ENCODE measurements at regions not wholly inside any gene's neighbourhood (a gene's known extent, or its start where the extent isn't known, plus 50 kb on each side); places are given as distances from the start of the nearest gene placed in this dataset.

- no peak for DNase-seq
These were observed 903.9 kb upstream of the MAP3K7 start for GRCh38 chr6:91490671-91491301.

- no peak for DNase-seq
These were observed 901.0 kb upstream of the MAP3K7 start for GRCh38 chr6:91487696-91488392.

DNA sequence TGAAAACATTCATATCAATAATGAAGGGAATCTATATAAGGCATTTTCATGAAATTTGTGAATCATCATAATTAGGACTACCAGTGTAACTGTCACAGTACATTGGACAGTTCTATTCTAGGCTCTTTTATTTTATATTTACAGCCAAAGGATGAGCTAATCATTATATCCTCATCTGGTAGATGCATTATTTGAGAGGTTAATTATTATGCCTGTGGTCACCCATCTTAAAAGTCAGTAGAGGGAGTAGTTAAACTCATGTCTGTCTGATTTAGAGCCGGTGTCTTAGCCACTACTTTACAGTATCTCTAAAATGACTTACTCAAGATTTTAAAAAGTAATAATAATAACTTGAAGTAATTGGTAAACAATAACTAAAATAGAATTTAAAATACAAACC is 899.3 kb upstream of the MAP3K7 start:
- DNase-seq, result no peak

- no peak for DNase-seq
These were observed 898.2 kb upstream of the MAP3K7 start for GRCh38 chr6:91485047-91485446.

- no peak for DNase-seq
These were observed 896.7 kb upstream of the MAP3K7 start for GRCh38 chr6:91483415-91484105.

DNA sequence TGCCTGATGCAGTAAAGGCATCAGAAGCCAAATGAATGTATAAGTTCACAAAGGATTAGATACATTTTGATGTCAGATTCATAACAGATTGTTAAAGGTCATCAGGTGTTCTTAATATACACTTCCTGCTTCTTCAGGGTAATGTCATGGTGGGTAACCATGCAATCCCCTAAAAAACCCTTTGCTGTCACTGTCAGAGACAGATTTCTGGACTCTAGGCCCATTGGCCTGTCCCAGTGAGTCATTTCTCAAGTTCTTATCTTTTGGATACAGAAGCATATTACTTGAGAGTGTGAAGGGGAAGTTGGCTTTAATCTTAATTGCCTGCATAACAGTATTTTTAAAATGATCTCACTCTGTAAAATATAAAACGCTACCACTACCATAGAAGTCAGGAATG is 895.6 kb upstream of the MAP3K7 start:
- DNase-seq, result no peak

- DNase-seq, result no peak
These were observed 893.5 kb upstream of the MAP3K7 start for GRCh38 chr6:91480402-91480801.

GRCh38 chr6:91477688-91478087 is 890.8 kb upstream of the MAP3K7 start:
- no peak for DNase-seq

GRCh38 chr6:91476000-91476399 is 889.1 kb upstream of the MAP3K7 start:
- peak in 1 of 5 experiments; percentile 32 for DNase-seq

DNA sequence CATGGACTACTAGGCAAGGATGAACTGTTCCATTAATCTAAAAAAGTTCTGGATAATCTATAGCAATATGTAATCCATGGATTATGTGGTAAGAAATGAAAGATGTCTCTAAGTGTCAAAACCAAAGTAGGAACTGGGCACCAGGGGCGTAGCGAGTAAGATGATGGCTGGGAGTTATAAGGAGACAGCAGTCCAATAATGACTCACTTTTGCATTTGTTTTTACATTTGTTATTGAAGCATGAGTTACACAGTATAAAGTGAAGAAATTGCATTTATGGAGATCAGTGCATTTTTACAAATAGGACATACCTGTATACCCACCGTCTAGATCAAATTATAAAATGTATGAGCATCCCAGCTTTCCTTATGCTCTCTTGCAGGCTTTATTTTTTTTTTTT is 878.5 kb upstream of the MAP3K7 start:
- DNase-seq, result no peak

DNA sequence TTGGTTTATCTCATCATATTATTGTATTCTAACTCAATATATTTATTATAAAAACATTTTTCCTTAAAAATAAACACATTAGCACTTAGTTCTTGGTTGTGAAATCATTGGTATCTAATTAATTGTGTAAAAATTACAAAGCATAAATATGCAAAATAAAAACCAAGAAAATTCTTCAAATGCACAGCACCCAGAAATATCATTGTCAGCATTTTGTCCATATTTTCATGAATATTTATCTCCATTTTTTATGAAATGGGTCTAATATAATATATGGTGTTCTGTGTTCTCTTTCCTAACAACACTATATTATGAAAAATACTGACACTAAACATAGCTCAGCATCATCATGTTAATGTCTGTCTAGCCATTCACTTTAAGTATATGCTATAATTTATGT is 877.8 kb upstream of the MAP3K7 start:
- no peak for DNase-seq

- DNase-seq, result no peak
These were observed 877.3 kb upstream of the MAP3K7 start for GRCh38 chr6:91464201-91464600.

- DNase-seq, result no peak
These were observed 875.4 kb upstream of the MAP3K7 start for GRCh38 chr6:91462241-91462640.

GRCh38 chr6:91453224-91453878 is 866.5 kb upstream of the MAP3K7 start:
- no peak for DNase-seq

GRCh38 chr6:91449539-91449938 is 862.7 kb upstream of the MAP3K7 start:
- DNase-seq, result no peak

GRCh38 chr6:91447530-91448254 is 860.8 kb upstream of the MAP3K7 start:
- DNase-seq, result no peak

DNA sequence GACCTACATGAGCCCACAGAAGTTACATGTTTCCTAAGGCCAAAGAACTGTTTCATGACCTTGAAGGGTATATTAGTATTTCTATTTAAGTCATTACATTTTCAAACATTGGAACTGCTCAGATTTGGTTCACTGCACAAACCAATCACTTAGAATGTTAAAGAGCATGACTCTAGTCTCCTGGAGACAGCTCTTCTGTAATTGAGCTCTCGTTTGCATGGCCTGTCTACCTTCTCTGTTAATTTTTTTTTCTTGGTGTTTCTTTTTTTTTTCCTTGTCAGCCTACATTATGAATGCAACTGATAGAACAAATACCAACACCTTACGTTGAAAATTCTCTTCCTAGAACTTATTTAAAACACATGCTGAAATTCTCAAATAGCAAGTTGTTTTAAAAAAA is 860.2 kb upstream of the MAP3K7 start:
- DNase-seq, result no peak

GRCh38 chr6:91443405-91443804 is 856.5 kb upstream of the MAP3K7 start:
- DNase-seq, result no peak

DNA sequence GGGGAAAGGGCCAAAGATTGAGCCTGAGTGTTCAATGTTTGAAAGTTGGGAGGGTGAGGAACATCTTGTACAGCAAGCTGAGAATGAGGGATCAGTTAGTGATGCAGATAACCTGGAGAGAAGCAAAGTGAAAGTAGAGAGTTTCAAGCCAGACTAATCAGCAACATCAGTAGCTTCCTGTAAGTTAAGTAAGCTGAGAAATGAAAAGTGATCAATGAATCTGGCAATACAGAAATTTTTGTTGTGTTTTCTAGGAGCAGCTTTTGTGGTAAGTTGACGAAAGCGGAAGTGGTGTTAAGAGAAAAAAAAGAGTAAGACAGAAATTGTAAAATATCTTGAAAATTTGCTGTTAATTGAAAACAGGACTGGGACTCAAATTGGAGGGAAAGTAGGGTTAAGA is 855.5 kb upstream of the MAP3K7 start:
- peak in 1 of 5 experiments; percentile 31 for DNase-seq

GRCh38 chr6:91438570-91438969 is 851.7 kb upstream of the MAP3K7 start:
- DNase-seq, result no peak

- no peak for DNase-seq
These were observed 850.5 kb upstream of the MAP3K7 start for GRCh38 chr6:91437315-91437729.

DNA sequence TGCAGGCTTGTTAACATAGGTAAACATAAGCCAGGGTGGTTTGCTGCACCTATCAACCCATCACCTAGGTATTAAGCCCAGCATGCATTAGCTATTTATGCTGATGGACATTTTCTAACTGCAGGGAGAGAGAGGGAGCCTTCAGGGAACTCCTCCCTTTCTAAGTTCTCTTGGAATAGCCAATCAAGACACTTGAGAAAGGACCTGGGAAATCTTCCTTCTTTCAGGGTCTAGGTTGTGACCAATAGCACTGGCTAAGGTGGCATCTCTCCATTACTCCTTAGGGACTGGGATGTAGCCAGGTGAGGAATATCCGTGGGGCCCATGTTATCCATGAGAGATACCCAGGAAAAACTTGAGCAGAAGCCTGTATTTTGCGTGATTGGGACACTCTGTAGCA is 849.6 kb upstream of the MAP3K7 start:
- DNase-seq, result no peak

DNA sequence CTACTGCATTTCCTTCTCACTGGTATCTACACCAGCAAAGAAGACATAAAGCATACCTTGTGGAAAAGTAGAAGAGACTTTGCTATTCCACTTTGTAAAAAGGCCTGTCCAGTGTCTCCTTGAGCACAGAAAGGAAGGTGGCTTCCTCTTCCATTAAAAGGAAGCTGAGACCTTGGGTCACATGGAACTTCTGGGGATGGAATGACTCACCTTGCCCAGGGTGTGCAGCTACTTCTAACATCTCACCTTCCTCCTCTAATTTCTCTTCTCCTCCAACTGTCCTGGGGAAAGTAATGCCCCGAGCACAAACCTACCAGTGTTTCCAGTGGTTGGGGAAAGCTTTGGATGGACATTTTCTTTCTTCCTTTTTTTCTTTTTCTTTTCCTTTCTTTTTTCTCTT is 848.8 kb upstream of the MAP3K7 start:
- DNase-seq, result no peak
